GM21528 (cell line): ENCODE measurements at regions not wholly inside any gene's neighbourhood (a gene's known extent, or its start where the extent isn't known, plus 50 kb on each side); places are given as distances from the start of the nearest gene placed in this dataset.

Source experiments
- ATAC-seq: cut with Tn5 transposase; IDR thresholded peaks from one replicate; pipeline ENCODE4 v1.9.1; 2021; ENCODE audit warnings: mild to moderate bottlenecking, moderate library complexity; ENCODE audit not compliant: unreplicated experiment, low FRiP score

DNA sequence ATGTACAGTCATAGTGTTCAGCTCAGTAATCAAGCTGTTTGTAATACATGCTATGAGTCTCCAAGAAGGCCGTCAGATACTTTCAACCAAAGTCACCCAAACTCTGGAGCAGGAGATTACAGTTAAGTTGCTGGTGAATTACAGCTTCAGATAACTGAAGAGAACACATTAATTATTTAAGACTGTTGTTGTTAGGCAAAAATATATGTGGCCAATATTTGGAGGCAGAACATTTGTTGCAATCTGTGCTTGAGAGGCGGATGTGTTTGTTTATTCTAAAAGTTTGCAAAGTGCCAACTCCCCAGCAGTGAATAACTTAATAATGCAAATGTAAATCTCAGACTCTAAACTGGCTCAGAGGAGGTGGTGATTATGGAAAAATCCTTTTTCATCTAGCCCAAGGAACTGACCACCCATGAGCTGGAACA is 300.7 kb upstream of the TBX3 start:
- no peak for ATAC-seq

DNA sequence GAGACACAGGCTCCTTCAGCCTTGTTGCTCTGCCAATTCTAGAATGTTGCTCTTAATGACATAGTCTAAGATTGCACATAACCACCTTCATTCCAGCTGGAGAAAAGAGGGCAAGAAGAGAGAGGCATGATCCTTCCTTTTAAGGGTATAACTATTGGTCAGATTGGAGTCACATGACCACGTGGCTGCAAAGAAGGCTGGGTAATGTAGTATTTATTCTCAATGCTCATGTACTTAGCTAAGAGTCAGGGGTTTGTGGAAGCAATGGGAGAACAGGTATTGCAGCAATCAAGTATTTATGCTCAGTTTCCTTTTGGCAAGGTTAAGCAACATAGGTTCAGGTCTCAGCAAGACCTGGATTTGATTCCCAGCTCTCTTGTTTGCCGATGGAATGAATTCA is 298.8 kb upstream of the TBX3 start:
- no peak for ATAC-seq

DNA sequence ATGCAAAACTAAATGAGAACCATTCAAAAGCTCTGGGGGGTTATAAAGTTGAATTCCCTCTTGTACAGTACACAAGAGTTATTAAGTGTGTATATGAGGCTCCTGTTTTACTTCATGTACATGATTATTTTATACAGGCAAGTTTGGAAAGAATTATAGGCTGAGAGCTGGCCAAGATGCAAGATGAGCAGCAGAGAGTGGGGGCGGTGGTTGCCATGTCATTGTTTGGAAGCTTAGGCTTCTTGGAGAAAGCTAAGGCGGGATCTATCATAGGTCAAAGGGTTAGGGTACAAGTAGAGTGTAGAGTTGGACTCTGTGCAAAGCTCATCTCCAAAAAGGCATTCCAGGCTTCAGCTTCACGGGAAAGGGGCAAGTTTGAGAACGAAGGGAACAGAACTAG is 297.1 kb upstream of the TBX3 start:
- ATAC-seq: no peak

DNA sequence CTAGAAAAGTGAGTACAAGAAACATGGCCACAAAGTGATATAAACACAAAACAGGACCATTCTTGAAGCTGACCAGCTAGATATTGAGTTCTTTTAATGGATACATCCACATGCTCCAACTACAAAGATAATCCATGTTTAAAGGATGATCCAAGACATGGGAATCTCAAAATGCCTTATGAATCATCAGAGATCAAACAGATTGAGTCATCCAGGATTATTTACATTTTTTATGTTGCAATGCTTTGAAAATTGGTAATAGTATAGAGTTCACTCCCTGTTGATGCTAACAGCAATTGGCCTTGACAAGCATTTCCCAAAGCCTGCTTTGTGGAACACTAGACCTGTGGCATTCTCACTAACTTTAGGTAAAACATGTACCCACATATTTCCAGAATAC is 293.0 kb upstream of the TBX3 start:
- ATAC-seq: no peak

DNA sequence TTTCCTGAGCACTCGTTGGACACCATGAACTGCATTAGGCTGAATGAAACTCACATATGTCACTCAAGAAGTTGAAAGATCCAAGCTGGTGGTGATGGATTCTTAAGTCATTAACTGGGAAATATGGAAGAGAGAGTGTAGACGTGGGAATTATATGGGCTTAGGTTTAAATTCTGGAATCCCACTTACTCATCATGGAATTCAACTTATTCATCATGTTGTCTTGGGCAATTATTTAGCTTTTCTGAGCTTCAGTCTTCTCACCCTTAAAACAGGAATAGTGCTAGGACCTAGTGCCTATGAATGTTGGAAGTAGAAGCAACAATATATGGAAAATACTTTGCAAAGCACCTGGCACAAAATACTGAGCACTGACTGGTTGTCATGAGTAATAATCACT is 292.4 kb upstream of the TBX3 start:
- ATAC-seq: no peak

DNA sequence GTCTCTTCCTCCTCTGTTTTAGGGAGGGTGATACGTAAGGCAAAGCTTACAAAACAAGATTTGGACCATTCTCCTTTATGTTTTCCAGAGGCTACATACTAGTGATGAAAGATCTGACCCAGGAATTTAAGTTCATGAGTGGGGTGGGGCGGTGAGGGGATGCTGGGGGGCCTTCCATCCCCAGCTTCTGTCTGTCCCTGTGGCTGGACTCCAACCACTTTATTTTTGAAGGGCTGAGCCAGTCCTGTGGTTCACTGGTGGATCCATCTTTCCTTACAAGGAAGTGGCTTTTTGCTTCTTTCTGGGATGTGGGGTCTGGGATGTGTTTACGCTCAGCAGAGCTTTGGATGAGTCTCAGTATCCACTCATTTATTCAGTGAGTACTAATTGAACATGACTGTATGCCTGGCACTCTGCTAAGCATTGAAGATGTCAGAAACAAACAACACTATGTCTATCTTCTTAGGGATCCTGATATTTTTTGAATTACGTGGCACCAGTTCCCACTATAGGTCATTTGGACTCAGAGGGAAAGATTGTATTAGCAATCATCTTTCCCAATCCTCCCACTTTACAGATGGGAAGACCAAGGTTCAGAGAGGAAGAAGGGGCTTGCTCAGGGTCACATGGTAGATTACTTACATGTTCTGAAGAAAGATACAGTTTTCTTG is 291.8 kb upstream of the TBX3 start:
- ATAC-seq: no peak

DNA sequence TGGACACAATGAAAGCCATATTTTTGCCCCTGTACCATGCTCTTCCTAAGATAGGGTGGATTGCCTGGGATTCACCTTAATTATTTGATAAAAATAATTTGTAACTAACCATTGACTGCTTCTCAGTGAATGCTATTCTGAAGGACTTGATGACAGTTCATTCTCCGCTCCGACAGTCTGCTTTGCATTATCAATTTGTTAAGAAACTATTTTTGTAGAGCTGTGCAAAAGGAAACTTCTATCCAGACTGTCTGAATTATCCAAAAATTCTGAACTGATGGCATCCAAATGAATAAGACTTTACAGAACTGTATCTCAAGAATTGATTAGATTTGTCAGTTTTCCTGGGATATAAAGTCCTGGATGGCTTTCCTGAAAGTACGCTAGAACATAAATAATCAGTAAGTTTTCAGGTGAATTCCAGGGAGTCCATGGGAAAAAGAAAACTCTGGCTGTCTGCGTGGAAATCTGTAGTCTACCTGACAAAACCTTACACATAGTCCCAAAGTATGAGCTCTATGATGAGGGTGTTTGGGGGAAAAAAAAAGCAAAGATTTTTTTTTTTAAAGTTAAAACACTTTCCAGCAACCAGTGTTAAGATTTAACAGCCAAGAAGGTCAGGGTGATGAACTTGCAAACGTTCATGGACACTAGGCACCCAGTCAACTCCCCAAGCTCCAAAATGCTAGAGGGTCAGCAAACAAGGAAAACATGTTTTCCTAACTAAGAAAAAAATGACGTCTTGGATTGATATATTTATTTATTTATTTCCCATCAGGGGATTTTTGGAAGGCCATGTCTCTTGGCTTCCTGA is 291.1 kb upstream of the TBX3 start:
- no peak for ATAC-seq

DNA sequence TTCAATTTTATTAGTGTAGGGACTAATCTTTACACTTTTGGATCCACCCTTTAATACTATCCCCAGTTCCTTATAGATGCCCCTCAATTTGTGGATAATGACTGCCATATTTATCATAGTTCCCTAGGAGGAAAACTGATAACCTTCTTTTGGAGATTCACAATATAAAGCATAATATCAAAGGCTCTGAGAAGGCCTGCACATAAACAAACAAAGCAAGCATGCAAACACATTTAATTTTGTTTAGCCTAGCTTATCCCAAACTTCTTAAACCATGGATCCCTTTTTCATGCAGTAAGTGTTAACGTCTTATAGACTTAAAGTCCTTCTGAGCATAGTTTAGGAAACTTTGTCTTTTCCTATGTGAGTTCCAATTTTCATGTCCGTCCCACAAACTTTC is 290.4 kb upstream of the TBX3 start:
- no peak for ATAC-seq

DNA sequence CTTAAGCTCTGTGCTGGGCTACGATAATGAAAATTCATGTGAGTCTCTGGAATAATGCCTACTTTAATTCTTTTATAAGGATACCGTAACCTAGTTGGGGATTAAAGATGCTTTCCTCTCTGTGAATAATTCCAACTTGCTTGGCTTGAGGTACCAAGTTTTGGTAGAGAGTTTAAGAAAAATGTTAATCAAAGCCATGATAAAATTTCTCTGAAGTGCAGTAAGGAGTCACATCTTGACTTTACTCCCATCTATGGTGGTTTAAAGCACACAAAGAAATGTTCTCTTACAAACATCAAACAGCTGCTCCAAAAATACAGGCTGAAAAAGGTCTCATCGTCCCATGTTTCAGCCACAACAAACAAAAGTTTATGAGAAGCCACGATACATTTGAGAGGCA is 284.8 kb upstream of the TBX3 start:
- no peak for ATAC-seq

DNA sequence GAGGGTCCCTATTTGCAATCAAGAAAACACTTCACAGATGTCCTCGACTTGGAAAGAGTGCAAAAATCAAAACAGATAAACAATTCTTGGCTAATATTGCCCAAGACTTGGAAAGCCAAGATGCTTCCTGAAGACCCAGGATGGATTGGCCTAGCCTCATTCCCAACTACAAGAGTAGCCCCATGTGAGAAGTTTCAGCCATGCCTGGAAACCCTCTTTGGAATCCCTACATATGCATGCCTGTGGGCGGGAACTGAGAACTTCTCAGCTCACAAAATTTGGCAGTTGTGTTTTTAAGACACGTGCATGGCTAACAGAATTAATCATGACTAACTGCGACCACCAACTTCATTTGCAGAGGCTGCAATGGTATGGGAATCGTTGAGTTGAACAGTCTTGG is 283.2 kb upstream of the TBX3 start:
- no peak for ATAC-seq

DNA sequence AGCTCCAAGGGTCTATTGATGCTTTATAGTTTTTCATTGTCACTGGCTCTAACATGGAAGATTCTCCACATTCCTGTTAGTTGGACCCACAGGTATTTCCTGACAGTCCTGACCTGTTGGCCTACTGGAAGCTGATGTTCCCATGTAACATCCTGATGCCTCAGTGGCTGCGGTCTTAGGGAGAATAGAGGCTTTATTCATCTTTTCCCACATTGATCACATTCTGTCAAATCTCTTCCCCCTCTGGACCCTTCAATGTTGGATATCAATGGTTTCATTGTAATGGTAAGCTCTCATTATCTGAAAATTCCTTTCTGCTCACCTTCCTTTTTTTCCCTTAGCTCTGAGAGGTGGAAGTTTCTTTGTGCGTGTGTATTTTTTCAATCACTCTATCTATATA is 280.9 kb upstream of the TBX3 start:
- ATAC-seq: no peak

DNA sequence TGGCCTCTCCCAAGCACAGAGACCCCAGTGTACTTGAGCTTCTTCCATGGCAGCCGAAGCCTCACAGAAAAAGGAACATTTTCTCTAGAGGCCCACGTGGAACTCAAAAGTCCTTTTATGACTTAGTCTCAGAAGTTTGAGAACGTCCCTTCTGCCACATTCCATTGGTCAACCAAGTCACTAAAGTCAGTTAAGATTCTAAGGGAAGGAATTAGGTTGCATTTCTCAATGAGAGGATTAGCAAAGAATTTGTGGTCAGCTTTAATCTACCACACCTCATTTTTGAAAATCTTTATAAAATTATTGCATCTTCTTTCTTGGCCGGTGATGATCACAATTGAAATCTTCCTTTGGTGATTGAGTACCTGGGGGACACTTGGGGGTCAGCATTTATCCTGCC is 279.9 kb upstream of the TBX3 start:
- no peak for ATAC-seq

DNA sequence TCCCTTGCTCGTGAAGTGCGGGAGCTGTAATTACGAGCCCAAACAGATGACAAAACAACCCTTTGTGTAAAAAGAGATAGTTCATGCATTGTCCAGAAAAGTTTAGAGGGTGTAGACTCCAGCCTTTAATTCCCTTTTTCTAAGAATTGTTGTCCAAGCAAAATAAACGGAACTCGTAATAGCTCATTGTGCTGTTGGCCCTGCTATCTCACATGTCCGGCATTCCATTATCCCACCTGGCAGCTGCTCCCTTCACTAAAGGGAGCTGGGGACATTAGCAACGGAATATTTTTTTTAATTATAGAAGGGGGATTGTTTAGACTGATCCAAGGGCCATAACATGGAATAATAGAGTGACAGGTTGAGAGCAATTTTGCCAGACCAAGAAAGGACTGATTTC is 277.5 kb upstream of the TBX3 start:
- ATAC-seq: no peak

DNA sequence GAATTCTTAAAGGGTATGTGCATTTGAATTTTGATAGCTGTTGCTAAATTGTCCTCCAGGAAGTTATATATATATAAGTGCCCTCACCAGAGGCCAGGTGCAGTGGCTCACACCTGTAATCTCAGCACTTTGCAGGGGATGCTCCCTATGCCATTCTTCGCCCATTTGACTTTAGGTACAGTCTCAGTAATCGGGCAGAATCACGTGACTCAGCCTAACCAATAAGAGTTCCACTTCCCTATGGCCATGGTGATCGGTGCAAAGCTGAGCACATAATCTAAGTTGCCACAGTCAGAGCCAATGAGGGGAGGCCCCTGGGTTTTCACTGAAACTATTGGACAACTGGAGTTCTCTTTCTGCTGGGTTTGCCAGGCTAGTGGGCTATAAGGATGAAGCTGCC is 274.6 kb upstream of the TBX3 start:
- ATAC-seq: no peak

DNA sequence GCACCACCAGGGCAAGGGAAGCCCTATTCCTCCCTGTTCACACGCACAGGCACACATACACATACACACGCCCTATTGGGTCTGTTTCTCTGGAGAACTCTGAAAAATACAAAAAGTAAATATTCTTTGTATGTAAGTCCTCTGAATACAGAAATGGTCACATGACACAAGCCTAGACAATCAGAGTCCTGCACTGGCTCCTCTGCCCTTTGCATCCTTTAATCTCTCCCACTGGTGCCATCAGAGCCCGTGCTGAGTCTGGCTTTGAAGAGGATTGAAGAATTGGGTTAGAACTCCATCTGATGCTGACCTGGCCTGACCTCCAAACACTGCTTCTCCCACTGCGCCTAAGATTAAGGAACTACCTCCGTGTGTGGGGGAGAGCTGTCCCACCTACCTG is 273.2 kb upstream of the TBX3 start:
- no peak for ATAC-seq

DNA sequence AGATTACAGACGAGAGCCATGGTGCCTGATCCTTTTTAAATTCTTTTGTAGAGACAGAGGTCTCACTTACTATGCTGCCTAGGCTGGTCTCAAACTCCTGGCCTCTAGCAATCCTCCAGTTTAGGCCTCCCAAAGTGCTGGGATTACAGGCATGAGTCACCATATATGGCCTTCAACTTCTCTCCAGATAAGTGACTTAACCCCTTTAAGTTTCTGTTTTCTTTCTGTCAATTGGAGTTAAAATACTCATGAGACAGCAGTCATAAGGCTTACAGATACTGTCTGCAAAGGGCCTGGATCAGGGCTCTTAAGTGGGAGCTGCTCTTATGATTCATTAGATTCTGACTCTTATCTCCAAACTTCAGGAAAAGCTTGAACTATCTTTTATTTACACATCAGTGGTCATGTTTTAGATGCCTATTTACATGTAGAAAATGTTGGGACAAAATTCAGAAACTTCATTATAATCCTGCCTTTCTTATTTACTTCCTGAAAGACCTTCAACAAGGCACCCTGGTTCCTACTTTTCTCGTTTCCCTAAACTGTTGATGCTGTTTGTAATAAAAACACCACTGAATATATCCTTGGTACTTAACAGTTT is 271.5 kb upstream of the TBX3 start:
- no peak for ATAC-seq

DNA sequence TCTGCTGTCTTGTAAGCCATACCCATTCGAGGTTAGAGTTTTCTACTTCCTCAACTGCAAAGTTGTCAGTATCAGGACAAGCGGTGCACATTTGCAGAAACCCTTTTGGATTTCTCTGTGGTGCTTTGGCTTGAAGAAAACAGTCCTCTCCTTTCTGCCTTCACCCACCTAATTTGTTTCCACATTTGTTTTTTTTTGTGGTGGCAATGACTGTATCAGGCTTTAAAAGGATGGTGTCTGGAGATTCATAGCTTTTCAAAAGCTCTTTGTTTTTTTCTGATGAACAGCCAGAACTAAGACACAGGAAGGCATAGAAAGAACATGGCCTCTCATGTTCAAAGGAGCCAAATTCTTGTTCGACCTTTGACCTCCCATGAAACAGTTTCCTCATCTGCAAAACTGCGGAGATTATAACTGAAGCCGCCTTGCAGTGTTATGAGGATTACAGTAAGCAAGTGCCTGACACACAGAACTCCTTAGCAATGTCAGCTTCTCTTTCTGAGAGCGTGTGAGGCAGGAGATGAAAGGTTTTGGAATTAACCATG is 270.6 kb upstream of the TBX3 start:
- ATAC-seq: no peak

DNA sequence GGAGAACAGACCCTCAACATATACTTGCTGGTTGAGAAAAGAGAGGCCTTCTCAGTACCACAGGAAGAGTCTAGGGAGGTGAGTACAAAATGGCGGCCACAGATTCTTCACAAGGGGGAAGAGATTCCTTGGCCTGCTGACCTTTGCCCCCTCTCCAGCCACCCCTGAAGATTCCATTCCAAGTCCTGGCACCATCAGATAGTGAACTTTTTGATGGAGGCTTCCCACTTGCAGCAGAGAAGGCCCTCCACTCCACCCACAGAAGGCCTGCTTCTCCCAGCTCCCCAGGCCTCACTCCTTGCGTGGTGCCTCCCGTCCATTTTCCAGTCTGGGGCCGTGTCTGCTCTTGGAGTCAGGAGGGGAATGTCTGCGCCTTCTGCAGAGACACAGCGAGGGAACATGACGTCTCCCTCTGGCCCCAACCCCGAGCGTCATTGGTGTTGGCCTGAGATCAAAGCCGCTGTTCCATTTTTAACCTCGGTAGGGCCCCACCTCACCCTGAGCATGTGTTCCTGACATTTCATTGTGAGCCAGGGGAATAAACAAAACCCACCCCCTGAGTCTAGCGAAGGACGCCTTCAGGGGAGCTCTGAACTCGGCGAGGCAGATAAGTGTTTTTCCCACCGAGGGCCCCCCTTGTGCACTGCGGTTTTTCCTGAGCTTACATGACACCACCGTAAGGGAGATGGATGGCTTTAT is 268.7 kb upstream of the TBX3 start:
- ATAC-seq: no peak

DNA sequence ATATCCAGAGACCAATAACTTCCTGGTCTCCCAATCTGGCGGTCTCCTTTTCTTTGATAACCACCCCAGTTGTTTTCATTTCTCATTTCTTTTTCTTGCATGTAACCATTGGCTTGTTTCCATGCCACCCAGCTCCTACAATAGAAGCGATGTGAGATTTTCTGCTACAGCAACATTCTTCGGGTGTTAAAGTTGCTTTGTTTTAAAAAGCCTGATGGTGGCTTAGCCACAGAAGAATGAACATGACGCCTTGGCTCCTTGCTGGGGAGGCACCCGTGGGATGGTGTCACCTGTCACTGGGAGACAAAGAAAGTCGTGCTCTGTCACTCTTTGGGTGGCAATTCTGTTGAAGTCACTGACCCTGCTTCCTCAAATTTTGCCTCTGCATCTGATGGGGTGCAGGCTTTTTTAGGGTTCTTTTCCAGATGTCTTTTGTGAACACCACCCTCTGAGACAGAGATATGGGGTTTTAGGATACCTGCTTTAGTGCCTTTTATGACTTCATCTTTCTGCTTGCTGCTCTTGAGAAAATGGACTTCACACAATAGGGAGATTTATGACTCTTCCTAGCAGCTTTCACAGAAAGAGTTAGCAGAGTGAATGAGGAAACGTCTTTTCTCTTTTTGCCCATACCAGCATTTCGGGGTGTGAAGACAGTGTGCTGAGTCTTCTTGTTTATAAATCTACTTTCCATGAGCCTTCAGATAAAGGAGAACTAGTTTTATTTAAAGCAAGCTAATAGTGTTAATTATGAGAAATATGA is 265.3 kb upstream of the TBX3 start:
- no peak for ATAC-seq

DNA sequence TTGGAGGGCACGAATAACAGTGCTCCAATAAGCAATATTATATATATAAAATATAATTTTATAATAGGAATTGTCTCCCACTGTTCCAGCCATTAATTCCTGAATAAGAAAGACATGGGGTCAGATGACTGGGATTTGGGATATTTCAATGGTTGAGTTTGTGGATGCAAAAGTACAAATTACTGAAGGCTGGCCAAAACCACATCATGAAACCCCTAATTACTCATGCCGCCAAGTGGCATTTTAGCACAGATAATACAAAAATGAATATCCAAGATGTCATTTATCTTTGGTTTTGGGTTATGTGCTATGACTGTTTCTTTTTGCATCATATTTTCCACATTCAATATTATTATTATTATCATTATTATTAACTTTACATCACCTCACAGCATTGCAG is 261.4 kb upstream of the TBX3 start:
- ATAC-seq: no peak
